ENCODE measurements at regions not wholly inside any gene's neighbourhood (a gene's known extent, or its start where the extent isn't known, plus 50 kb on each side); places are given as distances from the start of the nearest gene placed in this dataset.
"Not testable (repeated sequence)": the region's sequence is repeated elsewhere in the genome, so short reads cannot be mapped to it uniquely, and the experiment has no call there.

DNA sequence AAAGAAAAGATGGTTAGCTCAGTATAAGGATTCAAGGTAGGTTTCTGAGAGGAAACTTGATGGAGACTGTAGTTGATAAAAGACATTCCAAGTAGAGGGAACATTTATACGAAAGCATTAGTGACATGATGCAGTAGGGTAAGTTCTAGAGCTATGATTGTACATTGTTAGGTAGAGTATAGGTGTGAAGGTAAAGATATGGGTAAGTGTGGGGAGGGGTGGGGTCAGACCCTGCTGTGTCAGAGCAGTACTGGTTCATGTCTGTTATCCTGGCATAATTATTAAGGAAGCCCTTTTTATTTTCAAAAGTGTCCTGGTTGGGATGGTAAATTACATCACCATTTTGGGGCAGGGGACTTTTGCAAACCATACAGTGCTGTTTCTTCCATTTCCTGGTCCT lies 635.8 kb downstream of the COL12A1 start:
- DNase-seq: no peak

DNA sequence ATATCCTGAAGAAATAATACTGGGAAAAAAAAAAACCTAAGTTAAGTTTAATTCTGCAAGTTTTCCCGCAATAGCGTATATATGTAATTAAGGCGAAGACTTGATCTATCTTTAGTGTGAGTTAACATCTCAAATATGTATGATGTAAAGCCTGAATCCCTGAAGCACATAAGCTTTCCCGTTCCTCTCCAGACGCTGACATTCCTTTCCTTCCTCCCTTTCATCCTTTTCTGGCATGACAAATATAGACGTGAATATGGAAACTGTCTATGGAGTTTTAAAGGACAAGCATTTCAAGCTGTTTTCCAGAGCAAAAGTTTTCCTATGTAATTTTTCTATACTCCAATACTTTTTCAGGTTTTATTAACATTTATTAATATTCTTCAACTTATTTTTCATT lies 637.0 kb downstream of the COL12A1 start:
- DNase-seq: no peak

DNA sequence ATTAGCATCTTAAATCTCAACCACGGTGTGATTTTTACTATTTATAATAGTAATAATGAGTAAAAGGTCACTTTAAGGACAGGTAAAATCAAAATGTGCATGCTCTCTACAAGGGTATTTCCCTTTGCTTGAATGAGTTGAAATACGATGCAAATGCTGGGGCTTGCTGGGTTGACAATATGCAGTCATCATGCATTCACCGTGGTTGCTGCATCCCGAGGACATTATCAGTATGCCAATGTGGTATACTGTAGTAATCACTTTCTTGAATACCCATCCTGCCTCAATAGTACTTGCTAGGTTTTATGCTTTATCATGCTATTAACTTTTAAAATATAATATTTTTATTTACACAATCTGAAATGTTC lies 637.9 kb downstream of the COL12A1 start:
- not testable (repeated sequence) for DNase-seq

DNA sequence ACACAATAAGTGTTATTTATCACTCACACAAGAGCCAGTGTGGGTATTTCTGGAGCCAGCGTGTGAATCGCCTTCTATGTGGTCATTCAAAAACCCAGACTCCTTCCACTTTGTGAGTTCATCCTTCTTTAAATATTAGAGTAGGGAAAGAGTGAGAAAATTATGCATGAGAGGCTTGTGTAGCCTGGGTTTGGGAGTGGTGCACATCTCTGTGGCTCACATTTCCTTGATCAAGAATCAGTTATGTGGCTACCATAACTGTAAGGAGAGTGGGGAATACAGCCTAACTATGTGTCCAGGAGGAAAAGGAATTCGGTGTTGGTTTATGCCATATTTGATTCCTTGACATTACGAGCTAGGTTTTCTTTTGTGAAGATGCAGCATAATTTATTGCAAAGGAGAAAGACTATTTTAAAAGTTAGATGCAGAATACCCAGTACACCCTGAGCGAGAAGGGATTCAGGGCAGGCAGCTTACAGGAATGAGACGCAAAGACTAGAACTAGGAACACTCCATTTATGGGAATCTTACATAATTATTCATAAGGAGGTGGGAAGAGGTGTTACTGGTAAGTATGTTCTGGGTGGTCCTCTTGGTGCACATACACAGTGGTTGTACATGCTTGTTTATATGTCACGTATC lies 638.5 kb downstream of the COL12A1 start:
- no peak for DNase-seq

GRCh38 chr6:74557236-74557635 lies 648.6 kb downstream of the COL12A1 start:
- no peak for DNase-seq

GRCh38 chr6:74554041-74554440 lies 651.8 kb downstream of the COL12A1 start:
- no peak for DNase-seq

DNA sequence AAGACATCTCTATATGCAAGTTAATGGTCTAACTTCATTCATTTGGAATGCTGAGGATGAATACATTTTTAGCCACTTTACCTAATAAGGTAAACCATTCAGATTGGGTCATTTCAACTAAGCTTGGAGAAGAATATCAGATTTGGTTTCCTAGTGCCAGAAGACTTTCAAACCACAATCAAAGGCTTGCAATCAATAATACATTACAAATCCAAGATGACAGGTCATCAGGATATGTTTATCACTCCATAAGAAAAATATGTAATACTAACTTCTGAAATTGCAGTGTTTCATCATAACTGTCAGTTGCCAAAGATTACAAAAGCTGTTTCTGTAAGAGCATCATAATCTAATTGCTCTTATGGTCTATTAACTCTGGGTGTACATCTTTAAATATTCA lies 654.0 kb downstream of the COL12A1 start:
- no peak for DNase-seq

- DNase-seq: no peak
Measured at GRCh38 chr6:74550821-74551220, 655.0 kb downstream of the COL12A1 start.

GRCh38 chr6:74549746-74550145 lies 656.1 kb downstream of the COL12A1 start:
- DNase-seq: no peak

- no peak for DNase-seq
Measured at GRCh38 chr6:74534465-74535211, 671.2 kb downstream of the COL12A1 start.

- no peak for DNase-seq
Measured at GRCh38 chr6:74519163-74519562, 686.7 kb downstream of the COL12A1 start.

DNA sequence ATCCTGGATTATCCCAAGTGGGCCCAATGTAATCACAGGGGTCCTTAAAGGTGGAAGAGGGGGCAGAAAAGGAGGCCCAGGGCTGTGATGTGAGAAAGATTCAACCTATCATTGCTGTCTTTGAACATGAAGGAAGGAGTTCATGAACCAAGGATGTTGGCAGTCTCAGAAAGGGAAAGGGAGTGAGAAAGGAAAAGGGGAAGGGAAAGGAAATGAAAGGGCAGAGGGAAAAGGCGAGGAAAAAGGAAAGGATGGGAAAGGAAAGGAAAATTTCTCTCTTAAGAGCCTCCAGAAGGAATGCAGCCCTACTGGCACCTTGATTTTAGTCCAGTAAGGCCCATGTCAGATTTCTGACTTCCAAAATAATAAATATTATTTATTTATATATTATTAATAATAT lies 687.8 kb downstream of the COL12A1 start:
- no peak for DNase-seq

GRCh38 chr6:74510878-74511277 lies 695.0 kb downstream of the COL12A1 start:
- no peak for DNase-seq

DNA sequence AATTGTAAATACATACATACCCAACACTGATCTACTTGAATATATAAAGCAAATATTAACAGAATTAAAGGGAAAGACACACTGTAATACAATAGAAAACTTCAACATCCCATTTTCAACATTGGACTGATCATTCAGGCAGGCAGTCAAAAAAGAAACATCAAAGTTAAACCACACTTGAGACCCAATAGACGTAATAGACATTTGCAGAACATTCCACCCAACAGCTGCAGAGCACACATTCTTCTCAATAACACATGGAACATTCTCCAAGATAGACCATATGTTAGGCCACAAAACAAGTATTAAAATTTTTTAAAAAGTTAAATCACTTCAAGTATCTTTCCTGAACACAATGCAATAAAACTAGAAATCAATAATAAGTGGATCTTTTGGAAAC lies 698.2 kb downstream of the COL12A1 start:
- DNase-seq: no peak

DNA sequence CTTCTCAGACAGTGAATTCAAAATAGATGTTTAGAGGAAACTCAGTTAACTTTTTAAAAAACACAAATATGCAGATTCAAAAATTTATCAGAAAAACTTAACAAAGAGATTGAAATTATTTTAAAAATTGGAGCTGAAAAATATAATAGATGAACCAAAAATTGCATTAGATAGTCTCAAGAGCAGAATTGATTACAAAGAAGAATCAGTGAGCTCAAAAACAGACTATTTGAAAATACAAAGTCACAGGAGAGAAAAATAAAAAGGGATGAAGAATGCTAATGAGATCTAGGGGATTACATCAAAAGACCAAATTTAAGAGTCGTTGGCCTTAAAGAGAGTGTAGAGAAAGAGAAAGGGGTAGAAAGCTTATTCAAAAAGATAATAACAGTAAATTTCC lies 700.5 kb downstream of the COL12A1 start:
- DNase-seq: no peak

GRCh38 chr6:74504941-74505340 lies 700.9 kb downstream of the COL12A1 start:
- DNase-seq: no peak

DNA sequence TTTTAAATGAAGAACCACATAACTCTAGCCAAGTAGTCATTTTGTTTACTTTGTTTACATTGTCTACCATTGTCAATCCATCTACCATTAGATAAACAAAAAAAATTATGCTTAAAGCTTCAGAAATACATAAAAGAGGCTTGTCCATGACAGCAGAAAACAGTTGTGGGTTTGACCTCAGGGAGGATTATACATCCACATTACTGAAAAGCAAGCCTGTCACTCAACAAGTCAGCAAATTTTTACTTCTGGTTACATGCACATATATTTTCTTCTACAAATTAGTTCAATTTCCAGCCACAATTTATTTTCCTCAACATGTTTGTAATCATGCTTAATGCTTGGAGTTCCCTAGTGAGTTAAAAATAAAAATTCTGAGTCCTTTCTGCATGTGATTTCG lies 713.3 kb downstream of the COL12A1 start:
- DNase-seq: no peak

- DNase-seq: no peak
Measured at GRCh38 chr6:74491844-74492374, 713.9 kb downstream of the COL12A1 start.

DNA sequence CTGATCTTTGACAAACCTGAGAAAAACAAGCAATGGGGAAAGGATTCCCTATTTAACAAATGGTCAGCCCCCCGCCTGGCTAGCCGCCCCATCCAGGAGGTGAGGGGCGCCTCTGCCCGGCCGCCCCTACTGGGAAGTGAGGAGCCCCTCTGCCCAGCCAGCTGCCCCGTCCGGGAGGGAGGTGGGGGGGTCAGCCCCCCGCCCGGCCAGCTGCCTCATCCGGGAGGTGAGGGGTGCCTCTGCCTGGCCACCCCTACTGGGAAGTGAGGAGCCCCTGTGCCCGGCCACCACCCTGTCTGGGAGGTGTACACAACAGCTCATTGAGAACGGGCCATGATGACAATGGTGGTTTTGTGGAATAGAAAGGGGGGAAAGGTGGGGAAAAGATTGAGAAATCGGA lies 717.1 kb downstream of the COL12A1 start:
- not testable (repeated sequence) for DNase-seq

DNA sequence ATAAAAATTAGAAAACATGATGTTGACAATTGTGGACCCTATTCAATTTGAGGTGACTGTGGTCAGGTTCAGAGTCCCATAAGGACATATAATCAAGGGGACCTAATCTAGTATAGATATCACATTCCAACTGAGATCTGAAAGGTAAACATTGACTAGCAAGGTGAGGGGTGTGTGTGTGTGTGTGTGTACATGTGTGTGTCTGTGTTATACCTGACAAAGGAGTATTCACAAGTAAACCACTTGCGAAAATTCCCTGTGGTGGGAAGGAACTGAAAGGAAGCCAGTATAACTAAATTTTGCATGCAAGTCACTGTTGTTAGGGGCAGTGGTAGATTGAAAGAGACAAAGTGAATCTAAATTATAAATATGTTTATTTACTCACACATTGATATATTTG lies 723.7 kb downstream of the COL12A1 start:
- DNase-seq: no peak

DNA sequence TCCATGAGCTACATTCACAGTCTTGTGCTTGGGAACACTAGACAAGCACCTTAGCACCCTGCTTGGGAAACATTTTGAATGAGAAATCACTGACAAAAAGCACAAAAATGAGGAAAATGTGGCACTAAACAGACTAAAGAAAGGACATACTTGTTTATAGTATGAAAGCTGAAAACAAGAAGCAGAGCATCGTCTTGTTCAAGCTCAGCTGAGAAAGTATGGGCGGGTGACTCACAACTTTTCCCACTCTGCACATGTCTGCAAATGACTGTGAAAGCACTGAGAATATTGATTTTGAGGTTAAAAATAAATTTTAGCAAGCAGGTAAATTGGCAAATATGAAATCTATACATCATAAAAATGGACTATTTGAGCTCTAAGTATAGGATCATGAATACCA lies 725.3 kb downstream of the COL12A1 start:
- no peak for DNase-seq

DNA sequence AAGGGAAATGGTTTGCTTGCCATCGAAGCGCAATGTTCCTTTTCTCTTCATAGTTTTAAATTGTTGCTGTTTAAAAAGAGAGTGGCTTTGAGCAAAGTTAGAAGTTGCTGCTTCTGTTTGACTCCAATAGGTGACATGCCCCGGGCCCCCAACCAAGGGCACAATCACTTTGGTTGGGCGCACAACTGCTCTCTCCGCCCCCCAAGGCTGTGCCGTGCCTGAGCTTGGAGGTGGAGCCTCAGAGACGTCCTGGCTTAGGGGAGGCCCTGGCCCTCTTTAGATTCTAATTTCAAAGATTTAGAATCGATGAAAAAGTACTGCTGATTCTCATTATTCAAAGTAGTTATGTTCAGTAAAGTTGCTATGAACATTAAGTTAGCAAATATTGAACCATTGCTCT lies 725.9 kb downstream of the COL12A1 start:
- no peak for DNase-seq

DNA sequence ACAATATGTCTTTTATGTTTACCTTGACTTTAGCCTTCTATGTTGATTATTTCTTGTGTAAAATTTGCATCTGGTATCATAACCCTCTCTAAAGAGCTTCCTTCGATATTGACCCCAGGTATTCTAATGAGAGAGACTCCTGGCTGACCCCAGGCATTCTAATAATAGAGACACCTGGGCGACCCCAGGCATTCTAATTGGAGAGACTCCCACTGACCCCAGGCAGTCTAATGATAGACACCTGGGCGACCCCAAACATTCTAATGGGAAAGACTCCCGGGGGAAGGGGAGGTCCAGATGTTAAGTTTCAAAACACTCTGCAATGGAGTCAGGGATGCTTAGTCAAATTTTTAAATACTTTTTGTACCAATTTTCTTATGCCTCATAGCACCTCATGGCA lies 726.4 kb downstream of the COL12A1 start:
- no peak for DNase-seq

- not testable (repeated sequence) for DNase-seq
Measured at GRCh38 chr6:74474046-74474445, 731.8 kb downstream of the COL12A1 start.

- not testable (repeated sequence) for DNase-seq
Measured at GRCh38 chr6:74468552-74468951, 737.3 kb downstream of the COL12A1 start.
